NCI-H187 treated with DMSO at 0.1 percent for 48 hours (cell line): ENCODE measurements at regions not wholly inside any gene's neighbourhood (a gene's known extent, or its start where the extent isn't known, plus 50 kb on each side); places are given as distances from the start of the nearest gene placed in this dataset.
"Not testable (repeated sequence)": the region's sequence is repeated elsewhere in the genome, so short reads cannot be mapped to it uniquely, and the experiment has no call there.

ENCODE experiments used
- DNase-seq: peaks from one replicate; lab custom pipeline; 2025; lab: John Stamatoyannopoulos, UW

GRCh38 chr3:107150675-107151074 is 226.6 kb upstream of the CCDC54 start:
- DNase-seq = no peak

- no peak for DNase-seq
Measured at GRCh38 chr3:107153981-107154380, 223.3 kb upstream of the CCDC54 start.

GRCh38 chr3:107172411-107172810 is 204.8 kb upstream of the CCDC54 start:
- no peak for DNase-seq

GRCh38 chr3:107184375-107184774 is 192.9 kb upstream of the CCDC54 start:
- DNase-seq = no peak

GRCh38 chr3:107188262-107188661 is 189.0 kb upstream of the CCDC54 start:
- no peak for DNase-seq

GRCh38 chr3:107189158-107189791 is 188.0 kb upstream of the CCDC54 start:
- no peak for DNase-seq

- no peak for DNase-seq
Measured at GRCh38 chr3:107193116-107193515, 184.1 kb upstream of the CCDC54 start.

- no peak for DNase-seq
Measured at GRCh38 chr3:107198581-107199181, 178.6 kb upstream of the CCDC54 start.

- no peak for DNase-seq
Measured at GRCh38 chr3:107201146-107201545, 176.1 kb upstream of the CCDC54 start.

GRCh38 chr3:107202885-107203284 is 174.4 kb upstream of the CCDC54 start:
- not testable (repeated sequence) for DNase-seq

GRCh38 chr3:107204121-107204520 is 173.1 kb upstream of the CCDC54 start:
- no peak for DNase-seq

- DNase-seq = no peak
Measured at GRCh38 chr3:107205358-107205757, 171.9 kb upstream of the CCDC54 start.

- DNase-seq = no peak
Measured at GRCh38 chr3:107206141-107206540, 171.1 kb upstream of the CCDC54 start.

GRCh38 chr3:107206945-107207344 is 170.3 kb upstream of the CCDC54 start:
- DNase-seq = no peak

- peak; percentile 31 for DNase-seq
Measured at GRCh38 chr3:107208100-107208499, 169.1 kb upstream of the CCDC54 start.

- no peak for DNase-seq
Measured at GRCh38 chr3:107208796-107209195, 168.4 kb upstream of the CCDC54 start.

GRCh38 chr3:107209302-107209990 is 167.8 kb upstream of the CCDC54 start:
- DNase-seq = no peak

GRCh38 chr3:107211608-107212007 is 165.6 kb upstream of the CCDC54 start:
- no peak for DNase-seq

- no peak for DNase-seq
Measured at GRCh38 chr3:107212618-107213017, 164.6 kb upstream of the CCDC54 start.

GRCh38 chr3:107213044-107213669 is 164.1 kb upstream of the CCDC54 start:
- DNase-seq = no peak

GRCh38 chr3:107216229-107216628 is 161.0 kb upstream of the CCDC54 start:
- no peak for DNase-seq

GRCh38 chr3:107216711-107217110 is 160.5 kb upstream of the CCDC54 start:
- DNase-seq = no peak

GRCh38 chr3:107217172-107217571 is 160.1 kb upstream of the CCDC54 start:
- DNase-seq = no peak
